Endothelial cell of umbilical vein (primary cell): ENCODE measurements at regions not wholly inside any gene's neighbourhood (a gene's known extent, or its start where the extent isn't known, plus 50 kb on each side); places are given as distances from the start of the nearest gene placed in this dataset.

Experiments used
- CTCF ChIP-seq, 2 donors: IDR thresholded peaks; 1 replicate in 1 of 2; 2 replicates in 1 of 2; pipeline ENCODE4 v1.5.1; 2011; ENCODE audit warnings: low read length in 2 of 2, mild to moderate bottlenecking in 2 of 2, moderate library complexity in 2 of 2, control low read depth in 1 of 2, inconsistent platforms in 1 of 2, low read depth in 1 of 2; ENCODE audit not compliant: insufficient read depth in 1 of 2; ENCODE audit errors: extremely low read depth in 1 of 2
- EZH2 ChIP-seq: IDR thresholded peaks from 2 replicates; pipeline ENCODE4 v1.6.1; 2012; ENCODE audit warnings: borderline replicate concordance, low read depth, mild to moderate bottlenecking, moderate library complexity, low read length, inconsistent platforms; ENCODE audit not compliant: severe bottlenecking
- GATA2 ChIP-seq: IDR thresholded peaks from 2 replicates; pipeline ENCODE4 v1.7.0; 2011; ENCODE audit warnings: low read depth, mild to moderate bottlenecking, moderate library complexity, mixed read lengths, low read length; ENCODE audit not compliant: insufficient read length, insufficient read depth
- JUN ChIP-seq: IDR thresholded peaks from 2 replicates; pipeline ENCODE4 v1.6.1; 2011; ENCODE audit warnings: borderline replicate concordance, low read depth; ENCODE audit not compliant: insufficient read length, insufficient read depth

- no peak for TF ChIP-seq CTCF (IDR thresholded peaks at IDR 0.05; ENCODE audit: extremely low read depth in 1 of 2, insufficient read depth in 1 of 2, low read depth in 1 of 2, low read length in 2 of 2)
- no peak for TF ChIP-seq GATA2
- TF ChIP-seq EZH2 = no peak
- TF ChIP-seq JUN = no peak
Measured at GRCh38 chr13:89115307-89115706, 1444.1 kb downstream of the SLITRK5 start.
